Fibroblast of lung (primary cell): ENCODE measurements at regions not wholly inside any gene's neighbourhood (a gene's known extent, or its start where the extent isn't known, plus 50 kb on each side); places are given as distances from the start of the nearest gene placed in this dataset.

ENCODE experiments used
- DNase-seq, 2 donors: peaks; one replicate each; pipeline versions ENCODE4 v3.0.0 to v3.0.0-alpha.2; 2010; ENCODE audit warnings: low read depth in 2 of 2
- H2AFZ ChIP-seq: 2 replicates; pipeline ENCODE4 v1.5.1; 2012; ENCODE audit warnings: low read length, control low read depth, inconsistent platforms
- H3K27ac ChIP-seq: 2 replicates; pipeline ENCODE4 v1.5.1; 2011; ENCODE audit warnings: low read length, control low read depth; ENCODE audit not compliant: insufficient read depth
- H3K27me3 ChIP-seq: 2 replicates; pipeline ENCODE4 v1.5.1; 2011; ENCODE audit warnings: mild to moderate bottlenecking, low read length; ENCODE audit not compliant: control insufficient read depth, insufficient read depth
- H3K36me3 ChIP-seq: 2 replicates; pipeline ENCODE4 v1.5.1; 2011; ENCODE audit warnings: low read length; ENCODE audit not compliant: control insufficient read depth, insufficient read depth
- H3K4me1 ChIP-seq: 2 replicates; pipeline ENCODE4 v1.5.1; 2011; ENCODE audit warnings: low read length; ENCODE audit not compliant: control insufficient read depth, insufficient read depth; ENCODE audit errors: extremely low read depth
- H3K4me2 ChIP-seq: 2 replicates; pipeline ENCODE4 v1.5.1; 2011; ENCODE audit warnings: low read length, control low read depth; ENCODE audit not compliant: insufficient read depth; ENCODE audit errors: extremely low read depth
- H3K4me3 ChIP-seq, 4 experiments: fragments of 200-600 bp in 1 of 4; sonication (generic) in 1 of 4; replicated peaks in 1 of 4; 2 replicates each; pipeline ENCODE4 v1.5.1; 2011 to 2016; ENCODE audit warnings: low read length in 4 of 4, low read depth in 3 of 4, mild to moderate bottlenecking in 3 of 4, control low read depth in 2 of 4, inconsistent platforms in 1 of 4, mixed read lengths in 1 of 4; ENCODE audit not compliant: insufficient read depth in 1 of 4; ENCODE audit errors: control extremely low read depth in 1 of 4
- H3K79me2 ChIP-seq: 2 replicates; pipeline ENCODE4 v1.5.1; 2012; ENCODE audit warnings: mild to moderate bottlenecking, low read length, inconsistent platforms; ENCODE audit not compliant: control insufficient read depth, insufficient read depth
- H3K9ac ChIP-seq: 2 replicates; pipeline ENCODE4 v1.5.1; 2011; ENCODE audit warnings: mild to moderate bottlenecking, low read length, control low read depth; ENCODE audit not compliant: insufficient read depth
- H3K9me3 ChIP-seq: 2 replicates; pipeline ENCODE4 v1.5.1; 2012; ENCODE audit warnings: low read depth, low read length; ENCODE audit not compliant: control insufficient read depth, insufficient read depth
- H4K20me1 ChIP-seq: 2 replicates; pipeline ENCODE4 v1.5.1; 2011; ENCODE audit warnings: low read length; ENCODE audit not compliant: control insufficient read depth, insufficient read depth; ENCODE audit errors: extremely low read depth
- CTCF ChIP-seq, 2 donors: IDR thresholded peaks in 1 of 2; conservative IDR thresholded peaks in 1 of 2; 1 replicate in 1 of 2; 2 replicates in 1 of 2; pipeline ENCODE4 v1.5.1; 2011 to 2012; ENCODE audit warnings: low read length in 2 of 2, control low read depth in 1 of 2, inconsistent platforms in 1 of 2, low read depth in 1 of 2, mild to moderate bottlenecking in 1 of 2
- EZH2 ChIP-seq: IDR thresholded peaks from 2 replicates; pipeline ENCODE4 v1.5.1; 2012; ENCODE audit warnings: low read length, control low read depth, mild to moderate bottlenecking; ENCODE audit errors: missing control alignments

- Histone ChIP-seq H3K4me2 (no peak overlapping the region), H3K79me2 (no peaks in the 10 kb centered on the region), H3K27me3 (no peaks in the 10 kb centered on the region), H3K9me3 (no peaks in the 10 kb centered on the region), H3K4me3 (no peak overlapping the region), H4K20me1 (no peaks in the 10 kb centered on the region), H3K36me3 (no peaks in the 10 kb centered on the region), H2AFZ (no peak overlapping the region), H3K27ac (no peak overlapping the region), H3K9ac (no peak overlapping the region), H3K4me1 (no peaks in the 10 kb centered on the region)
- TF ChIP-seq CTCF (conservative IDR thresholded peaks at IDR 0.05 in 1 of 2, IDR thresholded peaks at IDR 0.05 in 1 of 2; ENCODE audit: low read depth in 1 of 2, low read length in 2 of 2), result no peak
- no peak for TF ChIP-seq EZH2
- DNase-seq, result no peak
These were observed 833.4 kb upstream of the GOT2 start for GRCh38 chr16:59567496-59567895.

DNA sequence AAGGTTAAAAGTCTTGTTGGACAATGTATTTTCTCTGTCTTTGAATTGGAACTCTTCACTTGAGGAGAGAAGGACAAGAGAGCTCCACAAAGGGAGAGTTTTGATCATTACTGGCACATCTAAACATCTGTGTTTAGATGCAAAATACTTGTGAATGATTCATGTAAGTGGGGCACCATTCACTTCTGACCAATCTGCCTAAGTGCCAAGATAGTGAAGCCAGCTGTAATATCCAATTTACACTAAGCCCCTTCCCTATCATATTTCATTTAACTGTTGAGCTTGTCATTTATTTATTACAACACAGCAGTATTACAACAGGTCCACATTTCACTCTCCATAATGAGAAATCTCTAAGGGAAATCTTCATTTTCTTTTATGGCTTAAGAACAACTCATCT, 832.3 kb upstream of the GOT2 start:
- Histone ChIP-seq H4K20me1 (no peaks in the 10 kb centered on the region), H3K79me2 (no peaks in the 10 kb centered on the region), H3K9ac (no peak overlapping the region), H2AFZ (no peak overlapping the region), H3K4me1 (no peaks in the 10 kb centered on the region), H3K9me3 (no peaks in the 10 kb centered on the region), H3K4me2 (no peak overlapping the region), H3K4me3 (no peak overlapping the region), H3K27me3 (no peaks in the 10 kb centered on the region), H3K27ac (no peak overlapping the region), H3K36me3 (no peaks in the 10 kb centered on the region)
- DNase-seq, result peak; percentile 14 to 36
- TF ChIP-seq EZH2, result no peak
- TF ChIP-seq CTCF (conservative IDR thresholded peaks at IDR 0.05 in 1 of 2, IDR thresholded peaks at IDR 0.05 in 1 of 2; ENCODE audit: low read depth in 1 of 2, low read length in 2 of 2), result no peak

DNA sequence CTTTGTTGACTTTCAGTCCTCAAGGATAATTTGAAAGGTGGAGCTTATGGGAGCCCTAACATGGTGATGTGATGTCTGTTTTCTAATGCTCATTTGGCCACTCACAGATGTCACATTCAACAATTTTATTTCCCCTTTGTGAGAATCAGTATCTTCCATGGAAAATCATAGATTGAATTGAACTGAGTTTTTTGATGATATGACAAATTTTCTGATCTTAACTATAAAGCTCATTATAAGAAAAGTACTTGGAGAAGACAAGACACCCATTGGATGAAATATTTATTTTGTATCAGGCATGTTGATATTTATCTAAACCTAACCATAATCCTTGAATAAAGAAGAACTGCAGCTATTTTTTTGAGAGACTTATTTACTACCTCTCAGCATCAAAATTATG, 824.6 kb upstream of the GOT2 start:
- H3K9ac ChIP-seq, result no peak overlapping the region
- H3K4me3 ChIP-seq, result no peak overlapping the region
- H3K9me3 ChIP-seq, result no peaks in the 10 kb centered on the region
- H2AFZ ChIP-seq, result no peak overlapping the region
- H3K4me2 ChIP-seq, result no peak overlapping the region
- no peak for DNase-seq
- H3K27me3 ChIP-seq, result no peaks in the 10 kb centered on the region
- TF ChIP-seq EZH2, result no peak
- no peak for TF ChIP-seq CTCF (conservative IDR thresholded peaks at IDR 0.05 in 1 of 2, IDR thresholded peaks at IDR 0.05 in 1 of 2; ENCODE audit: low read depth in 1 of 2, low read length in 2 of 2)
- H3K36me3 ChIP-seq, result no peaks in the 10 kb centered on the region
- no peaks in the 10 kb centered on the region for H3K79me2 ChIP-seq
- H3K27ac ChIP-seq, result no peak overlapping the region
- H3K4me1 ChIP-seq, result no peaks in the 10 kb centered on the region
- no peaks in the 10 kb centered on the region for H4K20me1 ChIP-seq
